Stimulated activated CD4-positive, alpha-beta T cell treated with anti-CD3 and anti-CD28 coated beads, Interleukin-2, amount 100 ng/mL, for 24 hours (primary cell): ENCODE measurements at regions not wholly inside any gene's neighbourhood (a gene's known extent, or its start where the extent isn't known, plus 50 kb on each side); places are given as distances from the start of the nearest gene placed in this dataset.

Experiments used
- DNase-seq, 2 donors: peaks; one replicate each; pipeline ENCODE4 v3.0.0-alpha.2; 2020

- no peak for DNase-seq
These were observed 285.0 kb upstream of the TPM1 start for GRCh38 chr15:62757535-62757934.

- DNase-seq = no peak
These were observed 284.2 kb upstream of the TPM1 start for GRCh38 chr15:62758126-62758951.

GRCh38 chr15:62758952-62759349 lies 283.6 kb upstream of the TPM1 start:
- no peak for DNase-seq

GRCh38 chr15:62760538-62760937 lies 282.0 kb upstream of the TPM1 start:
- DNase-seq = no peak

- no peak for DNase-seq
These were observed 276.6 kb upstream of the TPM1 start for GRCh38 chr15:62765916-62766315.

GRCh38 chr15:62766599-62766998 lies 275.9 kb upstream of the TPM1 start:
- DNase-seq = no peak

- DNase-seq = no peak
These were observed 272.9 kb upstream of the TPM1 start for GRCh38 chr15:62769604-62770003.

- DNase-seq = no peak
These were observed 272.4 kb upstream of the TPM1 start for GRCh38 chr15:62770111-62770660.

GRCh38 chr15:62770752-62771151 lies 271.8 kb upstream of the TPM1 start:
- DNase-seq = no peak

- DNase-seq = no peak
These were observed 271.3 kb upstream of the TPM1 start for GRCh38 chr15:62771234-62771633.

GRCh38 chr15:62773369-62774165 lies 269.0 kb upstream of the TPM1 start:
- no peak for DNase-seq

- no peak for DNase-seq
These were observed 266.6 kb upstream of the TPM1 start for GRCh38 chr15:62775932-62776331.

GRCh38 chr15:62777671-62778070 lies 264.9 kb upstream of the TPM1 start:
- DNase-seq = no peak

- no peak for DNase-seq
These were observed 263.3 kb upstream of the TPM1 start for GRCh38 chr15:62779036-62779770.

- DNase-seq = no peak
These were observed 262.6 kb upstream of the TPM1 start for GRCh38 chr15:62779899-62780298.

- DNase-seq = no peak
These were observed 261.5 kb upstream of the TPM1 start for GRCh38 chr15:62781081-62781497.

GRCh38 chr15:62782071-62782841 lies 260.3 kb upstream of the TPM1 start:
- no peak for DNase-seq

- no peak for DNase-seq
These were observed 259.7 kb upstream of the TPM1 start for GRCh38 chr15:62782896-62783295.

GRCh38 chr15:62783303-62783957 lies 259.1 kb upstream of the TPM1 start:
- DNase-seq = no peak

- no peak for DNase-seq
These were observed 256.4 kb upstream of the TPM1 start for GRCh38 chr15:62785881-62786828.

- no peak for DNase-seq
These were observed 255.1 kb upstream of the TPM1 start for GRCh38 chr15:62787401-62787800.
